RWPE1 (cell line): ENCODE measurements at regions not wholly inside any gene's neighbourhood (a gene's known extent, or its start where the extent isn't known, plus 50 kb on each side); places are given as distances from the start of the nearest gene placed in this dataset.

Source experiments
- CTCF ChIA-PET: fragments of 350-600 bp; sonication (Branson Sonifier 250); formaldehyde crosslinking; extraction: SDS; loops from one replicate; lab custom pipeline; 2021; lab: Yijun Ruan, JAX
- POLR2A ChIA-PET: fragments of 400-600 bp; formaldehyde crosslinking; extraction: SDS; loops from one replicate; lab custom pipeline; 2020; ENCODE audit warnings: antibody characterized with exemption; ENCODE audit not compliant: low non-redundant PET; lab: Yijun Ruan, JAX
- DNase-seq: peaks from one replicate; pipeline ENCODE4 v3.0.0; 2012; ENCODE audit warnings: low spot score
- H3K27ac ChIP-seq: fragments of 450-650 bp; 2 replicates; pipeline ENCODE4 v1.5.1; 2017
- CTCF ChIP-seq: fragments of 450-650 bp; conservative IDR thresholded peaks from 2 replicates; pipeline ENCODE4 v1.5.1; 2017; ENCODE audit warnings: low read depth, mild to moderate bottlenecking

GRCh38 chr9:78896479-78896878 lies 599.6 kb downstream of the PSAT1 start:
- CTCF ChIA-PET: no interaction called here
- H3K27ac ChIP-seq: no peak overlapping the region
- TF ChIP-seq CTCF: no peak
- POLR2A ChIA-PET: no interaction called here
- no peak for DNase-seq

- ChIA-PET CTCF (no interaction called here), POLR2A (no interaction called here)
- H3K27ac ChIP-seq: no peak overlapping the region
- no peak for DNase-seq
- no peak for TF ChIP-seq CTCF
Observed at GRCh38 chr9:78898234-78898633, 601.3 kb downstream of the PSAT1 start.

- ChIA-PET CTCF (no interaction called here), POLR2A (no interaction called here)
- no peak for DNase-seq
- TF ChIP-seq CTCF: no peak
- H3K27ac ChIP-seq: no peak overlapping the region
Observed at GRCh38 chr9:78899006-78899405, 602.1 kb downstream of the PSAT1 start.

- ChIA-PET POLR2A (no interaction called here), CTCF (no interaction called here)
- DNase-seq: no peak
- TF ChIP-seq CTCF: no peak
- H3K27ac ChIP-seq: no peak overlapping the region
Observed at GRCh38 chr9:78900500-78900899, 603.6 kb downstream of the PSAT1 start.

- no peak overlapping the region for H3K27ac ChIP-seq
- ChIA-PET POLR2A (no interaction called here), CTCF (no interaction called here)
- DNase-seq: no peak
- TF ChIP-seq CTCF: no peak
Observed at GRCh38 chr9:78902051-78902450, 605.1 kb downstream of the PSAT1 start.

- no peak overlapping the region for H3K27ac ChIP-seq
- no peak for TF ChIP-seq CTCF
- no peak for DNase-seq
- POLR2A ChIA-PET: no interaction called here
- CTCF ChIA-PET: no interaction called here
Observed at GRCh38 chr9:78903581-78903980, 606.7 kb downstream of the PSAT1 start.

- POLR2A ChIA-PET: no interaction called here
Observed at GRCh38 chr9:78904686-78905085, 607.8 kb downstream of the PSAT1 start.

More at GRCh38 chr9:78904686-78905085, 607.8 kb downstream of the PSAT1 start:
- no peak for DNase-seq
- TF ChIP-seq CTCF: no peak
- CTCF ChIA-PET: interaction anchor here (0.7 kb wide), 1 partner anchor 24 kb away, joined by 7 read pairs; no protein-coding TSS in a partner anchor
- no peak overlapping the region for H3K27ac ChIP-seq
